HepG2 (cell line): ENCODE measurements at regions not wholly inside any gene's neighbourhood (a gene's known extent, or its start where the extent isn't known, plus 50 kb on each side); places are given as distances from the start of the nearest gene placed in this dataset.

Source experiments
- ATAC-seq: fragments of 200-7000 bp; cut with Tn5 transposase; 3 replicates; pipeline ENCODE4 v1.9.1; 2020; ENCODE audit warnings: mild to moderate bottlenecking, moderate library complexity
- BruUV-seq: library from RNA; stranded (reverse); fragments of 400-500 nt; replicated peaks from 2 replicates; lab custom pipeline; 2021; lab: Mats Ljungman, UMichigan
- CTCF ChIA-PET: fragments of 300-600 bp; formaldehyde crosslinking; extraction: SDS; loops from one replicate; lab custom pipeline; 2021; ENCODE audit warnings: low total read pairs, inconsistent platforms, low intra/inter-chr PET ratio; lab: Yijun Ruan, JAX
- POLR2A ChIA-PET: fragments of 350-600 bp; sonication (Branson Sonifier 250); formaldehyde crosslinking; loops from one replicate; lab custom pipeline; 2020; ENCODE audit warnings: antibody characterized with exemption, inconsistent platforms; lab: Yijun Ruan, JAX
- DNase-seq: peaks from one replicate; pipeline ENCODE4 v3.0.0-alpha.2; 2015; ENCODE audit warnings: low spot score
- FAIRE-seq: peaks from 3 replicates; lab custom pipeline; 2011; peaks lifted over from hg19 to GRCh38; lab: Jason Lieb, UNC
- H2AFZ ChIP-seq: one replicate; pipeline ENCODE4 v1.6.1; 2011; ENCODE audit warnings: low read length, inconsistent platforms
- H3K27ac ChIP-seq: fragments of 300-600 bp; 3 replicates; pipeline ENCODE4 v1.8.0; 2011; ENCODE audit warnings: mixed run types, mild to moderate bottlenecking, mixed read lengths, low read length, inconsistent platforms; ENCODE audit not compliant: insufficient read depth; ENCODE audit errors: extremely low read length
- H3K27me3 ChIP-seq, 2 experiments: fragments of 200-600 bp in 1 of 2; 2 replicates in 1 of 2; 3 replicates in 1 of 2; pipeline versions ENCODE4 v1.6.0 to v1.8.0; 2011; ENCODE audit warnings: low read length in 2 of 2, mild to moderate bottlenecking in 2 of 2, moderate library complexity in 2 of 2, inconsistent platforms in 1 of 2; ENCODE audit not compliant: insufficient read depth in 2 of 2, control insufficient read depth in 1 of 2
- H3K36me3 ChIP-seq, 2 experiments: fragments of 200-600 bp in 1 of 2; replicated peaks in 1 of 2; 2 replicates in 1 of 2; 3 replicates in 1 of 2; pipeline versions ENCODE4 v1.5.1 to v1.8.0; 2011; ENCODE audit warnings: low read length in 2 of 2, inconsistent platforms in 1 of 2; ENCODE audit not compliant: insufficient read depth in 2 of 2, control insufficient read depth in 1 of 2
- H3K4me1 ChIP-seq: 2 replicates; pipeline ENCODE4 v1.5.1; 2012; ENCODE audit warnings: low read length, inconsistent platforms; ENCODE audit not compliant: insufficient read depth
- H3K4me2 ChIP-seq: 2 replicates; pipeline ENCODE4 v1.6.0; 2011; ENCODE audit warnings: low read depth, low read length, inconsistent platforms
- H3K4me3 ChIP-seq, 3 experiments: fragments of 200-600 bp in 1 of 3; sonication (generic), shearing (Covaris generic) in 1 of 3; replicated peaks in 1 of 3; 2 replicates each; pipeline ENCODE4 v1.5.1; 2011 to 2016; ENCODE audit warnings: low read length in 3 of 3, inconsistent platforms in 2 of 3, low read depth in 2 of 3, mild to moderate bottlenecking in 2 of 3, control low read depth in 1 of 3, mixed read lengths in 1 of 3; ENCODE audit not compliant: insufficient read depth in 1 of 3
- H3K79me2 ChIP-seq: one replicate; pipeline ENCODE4 v1.6.1; 2011; ENCODE audit warnings: low read length, inconsistent platforms; ENCODE audit not compliant: insufficient read depth
- H3K9ac ChIP-seq: 2 replicates; pipeline ENCODE4 v1.6.0; 2011; ENCODE audit warnings: mild to moderate bottlenecking, low read depth, low read length, inconsistent platforms; ENCODE audit not compliant: insufficient read depth
- H3K9me3 ChIP-seq: 2 replicates; pipeline ENCODE4 v1.5.1; 2012; ENCODE audit warnings: mild to moderate bottlenecking, low read length
- H4K20me1 ChIP-seq: 2 replicates; pipeline ENCODE4 v1.6.0; 2011; ENCODE audit warnings: inconsistent platforms, mild to moderate bottlenecking, low read length, moderate library complexity; ENCODE audit not compliant: insufficient read depth
- FLYWCH1 ChIP-seq: sonication (generic); formaldehyde crosslinking; IDR thresholded peaks from 2 replicates; pipeline ENCODE4 v1.8.1; 2023; ENCODE audit warnings: mild to moderate bottlenecking, missing genetic modification reagents
- GATAD2A ChIP-seq: IDR thresholded peaks from 2 replicates; pipeline ENCODE4 v1.6.1; 2016
- GFI1 ChIP-seq: sonication (generic); formaldehyde crosslinking; IDR thresholded peaks from 2 replicates; pipeline ENCODE4 v1.5.0; 2020; ENCODE audit warnings: missing genetic modification reagents, mild to moderate bottlenecking, borderline replicate concordance
- TBX3 ChIP-seq: fragments of 450-650 bp; IDR thresholded peaks from 2 replicates; pipeline ENCODE4 v1.6.1; 2017; ENCODE audit warnings: antibody characterized with exemption, mild to moderate bottlenecking, inconsistent platforms, borderline replicate concordance
- ZNF644 ChIP-seq: IDR thresholded peaks from 2 replicates; pipeline ENCODE4 v1.6.1; 2016; ENCODE audit warnings: low read depth
- WGBS: methylation state at CpG from one replicate; pipeline ENCODE4 v1.1.6; 2017; ENCODE audit warnings: low lambda C conversion rate; 5-methylcytosine and 5-hydroxymethylcytosine counted together
- in situ Hi-C: cut with HindIII; loops from 2 replicates; pipeline ENCODE4 v1.10.0; 2017; ENCODE audit warnings: low pct_unique_long_range_greater_than_20kb; ENCODE audit not compliant: extremely low pct_ligation_motif_present
- intact Hi-C: fragments of 100-400 bp; cut with micrococcal nuclease; formaldehyde crosslinking; loops from one replicate; pipeline ENCODE4 v1.10.0; 2022; ENCODE audit not compliant: unreplicated experiment
- TF ChIP-seq, protein P1 (sequence below): sonication (generic); formaldehyde crosslinking; IDR thresholded peaks from 2 replicates; pipeline ENCODE4 v1.8.0; 2022; ENCODE audit warnings: missing genetic modification reagents, mild to moderate bottlenecking, borderline replicate concordance
- TF ChIP-seq, protein P2 (sequence below): sonication (generic); formaldehyde crosslinking; IDR thresholded peaks from 2 replicates; pipeline ENCODE4 v1.4.0; 2020; ENCODE audit warnings: missing genetic modification reagents, borderline replicate concordance
- TF ChIP-seq, protein P3 (sequence below): sonication (generic); formaldehyde crosslinking; IDR thresholded peaks from 2 replicates; pipeline ENCODE4 v1.5.0; 2020; ENCODE audit warnings: missing genetic modification reagents
- TF ChIP-seq, protein P4 (sequence below): sonication (generic); formaldehyde crosslinking; IDR thresholded peaks from 2 replicates; pipeline ENCODE4 v1.4.0; 2020; ENCODE audit warnings: mild to moderate bottlenecking, missing genetic modification reagents
- TF ChIP-seq, protein P5 (sequence below): sonication (generic); formaldehyde crosslinking; IDR thresholded peaks from 2 replicates; pipeline ENCODE4 v1.5.1; 2020; ENCODE audit warnings: mild to moderate bottlenecking, missing genetic modification reagents, borderline replicate concordance

DNA sequence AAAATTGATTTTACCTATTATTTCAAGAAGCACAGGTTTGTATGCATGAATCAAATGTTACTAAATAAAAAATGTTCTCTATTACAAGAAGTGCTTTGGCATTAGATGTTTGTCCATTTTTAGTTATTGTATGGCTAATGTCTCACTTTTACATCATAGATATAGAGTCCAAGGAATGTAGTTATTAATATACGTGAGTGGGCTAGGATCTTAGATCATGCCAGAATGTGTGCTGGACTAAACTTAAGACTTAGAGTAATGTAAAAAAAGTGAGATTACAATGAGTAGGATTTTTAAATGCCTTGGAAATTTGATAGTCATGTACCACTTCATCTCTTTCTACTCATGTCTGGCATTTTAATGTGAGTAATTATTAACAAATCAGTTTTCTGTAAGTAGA lies 196.6 kb downstream of the ARL4A start:
- no TSS peak for BruUV-seq
- no peak overlapping the region for H3K4me2 ChIP-seq
- no peak overlapping the region for H2AFZ ChIP-seq
- no peaks in the 10 kb centered on the region for H3K9me3 ChIP-seq
- H4K20me1 ChIP-seq = no peaks in the 10 kb centered on the region
- ChIA-PET CTCF (no interaction called here), POLR2A (no interaction called here)
- no peaks in the 10 kb centered on the region for H3K4me1 ChIP-seq
- ATAC-seq = no peak
- WGBS = 89% methylated on average over 1 of the region's 1 CpG
- H3K36me3 ChIP-seq = no peaks in the 10 kb centered on the region
- TF ChIP-seq ZNF644 (CRISPR knock-in tag) (no peak), FLYWCH1 (CRISPR knock-in tag) (no peak), TBX3 (no peak), GATAD2A (no peak), GFI1 (CRISPR knock-in tag) (no peak)
- TF ChIP-seq, protein P1, sequence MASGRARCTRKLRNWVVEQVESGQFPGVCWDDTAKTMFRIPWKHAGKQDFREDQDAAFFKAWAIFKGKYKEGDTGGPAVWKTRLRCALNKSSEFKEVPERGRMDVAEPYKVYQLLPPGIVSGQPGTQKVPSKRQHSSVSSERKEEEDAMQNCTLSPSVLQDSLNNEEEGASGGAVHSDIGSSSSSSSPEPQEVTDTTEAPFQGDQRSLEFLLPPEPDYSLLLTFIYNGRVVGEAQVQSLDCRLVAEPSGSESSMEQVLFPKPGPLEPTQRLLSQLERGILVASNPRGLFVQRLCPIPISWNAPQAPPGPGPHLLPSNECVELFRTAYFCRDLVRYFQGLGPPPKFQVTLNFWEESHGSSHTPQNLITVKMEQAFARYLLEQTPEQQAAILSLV (CRISPR knock-in tag) = no peak
- TF ChIP-seq, protein P2, sequence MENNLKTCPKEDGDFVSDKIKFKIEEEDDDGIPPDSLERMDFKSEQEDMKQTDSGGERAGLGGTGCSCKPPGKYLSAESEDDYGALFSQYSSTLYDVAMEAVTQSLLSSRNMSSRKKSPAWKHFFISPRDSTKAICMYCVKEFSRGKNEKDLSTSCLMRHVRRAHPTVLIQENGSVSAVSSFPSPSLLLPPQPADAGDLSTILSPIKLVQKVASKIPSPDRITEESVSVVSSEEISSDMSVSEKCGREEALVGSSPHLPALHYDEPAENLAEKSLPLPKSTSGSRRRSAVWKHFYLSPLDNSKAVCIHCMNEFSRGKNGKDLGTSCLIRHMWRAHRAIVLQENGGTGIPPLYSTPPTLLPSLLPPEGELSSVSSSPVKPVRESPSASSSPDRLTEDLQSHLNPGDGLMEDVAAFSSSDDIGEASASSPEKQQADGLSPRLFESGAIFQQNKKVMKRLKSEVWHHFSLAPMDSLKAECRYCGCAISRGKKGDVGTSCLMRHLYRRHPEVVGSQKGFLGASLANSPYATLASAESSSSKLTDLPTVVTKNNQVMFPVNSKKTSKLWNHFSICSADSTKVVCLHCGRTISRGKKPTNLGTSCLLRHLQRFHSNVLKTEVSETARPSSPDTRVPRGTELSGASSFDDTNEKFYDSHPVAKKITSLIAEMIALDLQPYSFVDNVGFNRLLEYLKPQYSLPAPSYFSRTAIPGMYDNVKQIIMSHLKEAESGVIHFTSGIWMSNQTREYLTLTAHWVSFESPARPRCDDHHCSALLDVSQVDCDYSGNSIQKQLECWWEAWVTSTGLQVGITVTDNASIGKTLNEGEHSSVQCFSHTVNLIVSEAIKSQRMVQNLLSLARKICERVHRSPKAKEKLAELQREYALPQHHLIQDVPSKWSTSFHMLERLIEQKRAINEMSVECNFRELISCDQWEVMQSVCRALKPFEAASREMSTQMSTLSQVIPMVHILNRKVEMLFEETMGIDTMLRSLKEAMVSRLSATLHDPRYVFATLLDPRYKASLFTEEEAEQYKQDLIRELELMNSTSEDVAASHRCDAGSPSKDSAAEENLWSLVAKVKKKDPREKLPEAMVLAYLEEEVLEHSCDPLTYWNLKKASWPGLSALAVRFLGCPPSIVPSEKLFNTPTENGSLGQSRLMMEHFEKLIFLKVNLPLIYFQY (CRISPR knock-in tag) = no peak
- TF ChIP-seq, protein P3, sequence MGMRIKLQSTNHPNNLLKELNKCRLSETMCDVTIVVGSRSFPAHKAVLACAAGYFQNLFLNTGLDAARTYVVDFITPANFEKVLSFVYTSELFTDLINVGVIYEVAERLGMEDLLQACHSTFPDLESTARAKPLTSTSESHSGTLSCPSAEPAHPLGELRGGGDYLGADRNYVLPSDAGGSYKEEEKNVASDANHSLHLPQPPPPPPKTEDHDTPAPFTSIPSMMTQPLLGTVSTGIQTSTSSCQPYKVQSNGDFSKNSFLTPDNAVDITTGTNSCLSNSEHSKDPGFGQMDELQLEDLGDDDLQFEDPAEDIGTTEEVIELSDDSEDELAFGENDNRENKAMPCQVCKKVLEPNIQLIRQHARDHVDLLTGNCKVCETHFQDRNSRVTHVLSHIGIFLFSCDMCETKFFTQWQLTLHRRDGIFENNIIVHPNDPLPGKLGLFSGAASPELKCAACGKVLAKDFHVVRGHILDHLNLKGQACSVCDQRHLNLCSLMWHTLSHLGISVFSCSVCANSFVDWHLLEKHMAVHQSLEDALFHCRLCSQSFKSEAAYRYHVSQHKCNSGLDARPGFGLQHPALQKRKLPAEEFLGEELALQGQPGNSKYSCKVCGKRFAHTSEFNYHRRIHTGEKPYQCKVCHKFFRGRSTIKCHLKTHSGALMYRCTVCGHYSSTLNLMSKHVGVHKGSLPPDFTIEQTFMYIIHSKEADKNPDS (CRISPR knock-in tag) = no peak
- TF ChIP-seq, protein P4, sequence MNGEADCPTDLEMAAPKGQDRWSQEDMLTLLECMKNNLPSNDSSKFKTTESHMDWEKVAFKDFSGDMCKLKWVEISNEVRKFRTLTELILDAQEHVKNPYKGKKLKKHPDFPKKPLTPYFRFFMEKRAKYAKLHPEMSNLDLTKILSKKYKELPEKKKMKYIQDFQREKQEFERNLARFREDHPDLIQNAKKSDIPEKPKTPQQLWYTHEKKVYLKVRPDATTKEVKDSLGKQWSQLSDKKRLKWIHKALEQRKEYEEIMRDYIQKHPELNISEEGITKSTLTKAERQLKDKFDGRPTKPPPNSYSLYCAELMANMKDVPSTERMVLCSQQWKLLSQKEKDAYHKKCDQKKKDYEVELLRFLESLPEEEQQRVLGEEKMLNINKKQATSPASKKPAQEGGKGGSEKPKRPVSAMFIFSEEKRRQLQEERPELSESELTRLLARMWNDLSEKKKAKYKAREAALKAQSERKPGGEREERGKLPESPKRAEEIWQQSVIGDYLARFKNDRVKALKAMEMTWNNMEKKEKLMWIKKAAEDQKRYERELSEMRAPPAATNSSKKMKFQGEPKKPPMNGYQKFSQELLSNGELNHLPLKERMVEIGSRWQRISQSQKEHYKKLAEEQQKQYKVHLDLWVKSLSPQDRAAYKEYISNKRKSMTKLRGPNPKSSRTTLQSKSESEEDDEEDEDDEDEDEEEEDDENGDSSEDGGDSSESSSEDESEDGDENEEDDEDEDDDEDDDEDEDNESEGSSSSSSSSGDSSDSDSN = no peak
- TF ChIP-seq, protein P5, sequence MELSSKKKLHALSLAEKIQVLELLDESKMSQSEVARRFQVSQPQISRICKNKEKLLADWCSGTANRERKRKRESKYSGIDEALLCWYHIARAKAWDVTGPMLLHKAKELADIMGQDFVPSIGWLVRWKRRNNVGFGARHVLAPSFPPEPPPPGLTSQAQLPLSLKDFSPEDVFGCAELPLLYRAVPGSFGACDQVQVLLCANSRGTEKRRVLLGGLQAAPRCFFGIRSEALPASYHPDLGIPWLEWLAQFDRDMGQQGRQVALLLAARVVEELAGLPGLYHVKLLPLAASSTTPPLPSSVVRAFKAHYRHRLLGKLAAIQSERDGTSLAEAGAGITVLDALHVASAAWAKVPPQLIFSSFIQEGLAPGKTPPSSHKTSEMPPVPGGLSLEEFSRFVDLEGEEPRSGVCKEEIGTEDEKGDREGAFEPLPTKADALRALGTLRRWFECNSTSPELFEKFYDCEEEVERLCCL (CRISPR knock-in tag) = no peak
- no peak for DNase-seq
- no peaks in the 10 kb centered on the region for H3K79me2 ChIP-seq
- no peak overlapping the region for H3K4me3 ChIP-seq
- H3K27ac ChIP-seq = no peak overlapping the region
- FAIRE-seq = no peak
- intact Hi-C loops (no loop called here), in situ Hi-C loops (no loop called here)
- no peaks in the 10 kb centered on the region for H3K27me3 ChIP-seq
- H3K9ac ChIP-seq = no peak overlapping the region
